ENCODE measurements at regions not wholly inside any gene's neighbourhood (a gene's known extent, or its start where the extent isn't known, plus 50 kb on each side); places are given as distances from the start of the nearest gene placed in this dataset.

GRCh38 chr7:53521638-53522184 lies 486.3 kb downstream of the POM121L12 start:
- DNase-seq (ENCODE audit: low spot score) = no peak
- no peaks in the 10 kb centered on the region for H3K79me2 ChIP-seq (ENCODE audit: insufficient read depth, low read length)
- H3K4me3 ChIP-seq (replicated peaks in 1 of 3; ENCODE audit: insufficient read depth in 1 of 3, low read depth in 2 of 3, low read length in 3 of 3) = no peak overlapping the region
- POLR2A ChIA-PET = no interaction called here
- H2AFZ ChIP-seq (ENCODE audit: low read length) = no peak overlapping the region
- H3K4me1 ChIP-seq (ENCODE audit: insufficient read depth, low read length) = no peaks in the 10 kb centered on the region
- peaks cover 67% of the 10 kb centered on the region for H3K9me3 ChIP-seq (ENCODE audit: low read length)
- H3K4me2 ChIP-seq (ENCODE audit: low read depth, low read length) = no peak overlapping the region
- H4K20me1 ChIP-seq (ENCODE audit: insufficient read depth, low read length) = no peaks in the 10 kb centered on the region
- 5% methylated on average over 1 of the region's 1 CpG for WGBS (ENCODE audit: low lambda C conversion rate)
- ATAC-seq = no peak
- BruUV-seq (replicated peaks) = no TSS peak
- H3K27ac ChIP-seq (ENCODE audit: extremely low read length, insufficient read depth, low read length) = no peak overlapping the region
- CTCF ChIA-PET (ENCODE audit: low intra/inter-chr PET ratio, low total read pairs) = no interaction called here
- H3K36me3 ChIP-seq (replicated peaks in 1 of 2; ENCODE audit: control insufficient read depth in 1 of 2, insufficient read depth in 2 of 2, low read length in 2 of 2) = no peaks in the 10 kb centered on the region
- H3K27me3 ChIP-seq (ENCODE audit: control insufficient read depth in 1 of 2, insufficient read depth in 2 of 2, low read length in 2 of 2) = no peaks in the 10 kb centered on the region
- intact Hi-C loops (cut with micrococcal nuclease; ENCODE audit: unreplicated experiment) = no loop called here
- in situ Hi-C loops (cut with HindIII; ENCODE audit: extremely low pct_ligation_motif_present, low pct_unique_long_range_greater_than_20kb) = no loop called here
- TF ChIP-seq ZNF841 (CRISPR knock-in tag; IDR thresholded peaks at IDR 0.05; ENCODE audit: borderline replicate concordance) (no peak), KDM5A (IDR thresholded peaks at IDR 0.05; ENCODE audit: borderline replicate concordance, low read length) (no peak), NCOA1 (CRISPR knock-in tag; IDR thresholded peaks at IDR 0.05) (no peak), ZNF136 (CRISPR knock-in tag; IDR thresholded peaks at IDR 0.05; ENCODE audit: low read depth) (no peak), FOXA3 (CRISPR knock-in tag; IDR thresholded peaks at IDR 0.05) (no peak), ZBTB7A (CRISPR knock-in tag; IDR thresholded peaks at IDR 0.05) (no peak), SYNCRIP (IDR thresholded peaks at IDR 0.05; ENCODE audit: insufficient read depth, low read depth, low read length) (no peak), NR3C1 (CRISPR knock-in tag; IDR thresholded peaks at IDR 0.05) (no peak)
- TF ChIP-seq, protein P1, sequence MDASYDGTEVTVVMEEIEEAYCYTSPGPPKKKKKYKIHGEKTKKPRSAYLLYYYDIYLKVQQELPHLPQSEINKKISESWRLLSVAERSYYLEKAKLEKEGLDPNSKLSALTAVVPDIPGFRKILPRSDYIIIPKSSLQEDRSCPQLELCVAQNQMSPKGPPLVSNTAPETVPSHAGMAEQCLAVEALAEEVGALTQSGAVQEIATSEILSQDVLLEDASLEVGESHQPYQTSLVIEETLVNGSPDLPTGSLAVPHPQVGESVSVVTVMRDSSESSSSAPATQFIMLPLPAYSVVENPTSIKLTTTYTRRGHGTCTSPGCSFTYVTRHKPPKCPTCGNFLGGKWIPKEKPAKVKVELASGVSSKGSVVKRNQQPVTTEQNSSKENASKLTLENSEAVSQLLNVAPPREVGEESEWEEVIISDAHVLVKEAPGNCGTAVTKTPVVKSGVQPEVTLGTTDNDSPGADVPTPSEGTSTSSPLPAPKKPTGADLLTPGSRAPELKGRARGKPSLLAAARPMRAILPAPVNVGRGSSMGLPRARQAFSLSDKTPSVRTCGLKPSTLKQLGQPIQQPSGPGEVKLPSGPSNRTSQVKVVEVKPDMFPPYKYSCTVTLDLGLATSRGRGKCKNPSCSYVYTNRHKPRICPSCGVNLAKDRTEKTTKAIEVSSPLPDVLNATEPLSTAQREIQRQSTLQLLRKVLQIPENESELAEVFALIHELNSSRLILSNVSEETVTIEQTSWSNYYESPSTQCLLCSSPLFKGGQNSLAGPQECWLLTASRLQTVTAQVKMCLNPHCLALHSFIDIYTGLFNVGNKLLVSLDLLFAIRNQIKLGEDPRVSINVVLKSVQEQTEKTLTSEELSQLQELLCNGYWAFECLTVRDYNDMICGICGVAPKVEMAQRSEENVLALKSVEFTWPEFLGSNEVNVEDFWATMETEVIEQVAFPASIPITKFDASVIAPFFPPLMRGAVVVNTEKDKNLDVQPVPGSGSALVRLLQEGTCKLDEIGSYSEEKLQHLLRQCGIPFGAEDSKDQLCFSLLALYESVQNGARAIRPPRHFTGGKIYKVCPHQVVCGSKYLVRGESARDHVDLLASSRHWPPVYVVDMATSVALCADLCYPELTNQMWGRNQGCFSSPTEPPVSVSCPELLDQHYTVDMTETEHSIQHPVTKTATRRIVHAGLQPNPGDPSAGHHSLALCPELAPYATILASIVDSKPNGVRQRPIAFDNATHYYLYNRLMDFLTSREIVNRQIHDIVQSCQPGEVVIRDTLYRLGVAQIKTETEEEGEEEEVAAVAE (CRISPR knock-in tag; IDR thresholded peaks at IDR 0.05; ENCODE audit: borderline replicate concordance) = no peak
- FAIRE-seq = no peak
- no peak overlapping the region for H3K9ac ChIP-seq (ENCODE audit: insufficient read depth, low read depth, low read length)

Data from HepG2 (cell line).